GM12864 (cell line): ENCODE measurements at regions not wholly inside any gene's neighbourhood (a gene's known extent, or its start where the extent isn't known, plus 50 kb on each side); places are given as distances from the start of the nearest gene placed in this dataset.

Experiments used
- DNase-seq: peaks from one replicate; pipeline ENCODE4 v3.0.0-alpha.2; 2011; ENCODE audit warnings: low read depth
- H3K4me3 ChIP-seq: 2 replicates; pipeline ENCODE4 v1.5.1; 2011; ENCODE audit warnings: mild to moderate bottlenecking, low read depth, low read length, control low read depth
- CTCF ChIP-seq: IDR thresholded peaks from 2 replicates; pipeline ENCODE4 v1.5.1; 2011; ENCODE audit warnings: low read depth, mild to moderate bottlenecking, moderate library complexity, low read length, control low read depth, inconsistent platforms; ENCODE audit errors: missing control alignments

- no peak for TF ChIP-seq CTCF
- no peak overlapping the region for H3K4me3 ChIP-seq
- no peak for DNase-seq
Observed at GRCh38 chr2:186031229-186031628, 292.6 kb downstream of the FSIP2 start.

GRCh38 chr2:186032102-186032738 lies 293.6 kb downstream of the FSIP2 start:
- no peak overlapping the region for H3K4me3 ChIP-seq
- TF ChIP-seq CTCF = no peak
- DNase-seq = no peak

GRCh38 chr2:186032930-186033329 lies 294.3 kb downstream of the FSIP2 start:
- no peak for DNase-seq
- TF ChIP-seq CTCF = no peak
- no peak overlapping the region for H3K4me3 ChIP-seq

- no peak overlapping the region for H3K4me3 ChIP-seq
- no peak for TF ChIP-seq CTCF
- DNase-seq = no peak
Observed at GRCh38 chr2:186033541-186033940, 294.9 kb downstream of the FSIP2 start.

- no peak overlapping the region for H3K4me3 ChIP-seq
- no peak for DNase-seq
- TF ChIP-seq CTCF = no peak
Observed at GRCh38 chr2:186036862-186037449, 298.4 kb downstream of the FSIP2 start.

GRCh38 chr2:186042207-186043028 lies 303.8 kb downstream of the FSIP2 start:
- no peak overlapping the region for H3K4me3 ChIP-seq
- no peak for DNase-seq
- no peak for TF ChIP-seq CTCF

- DNase-seq = no peak
- no peak for TF ChIP-seq CTCF
- no peak overlapping the region for H3K4me3 ChIP-seq
Observed at GRCh38 chr2:186044761-186045160, 306.2 kb downstream of the FSIP2 start.
